ENCODE measurements at regions not wholly inside any gene's neighbourhood (a gene's known extent, or its start where the extent isn't known, plus 50 kb on each side); places are given as distances from the start of the nearest gene placed in this dataset.

- DNase-seq: no peak
Measured at GRCh38 chr3:139729300-139729699, 51.5 kb upstream of the NMNAT3 start.

- DNase-seq: no peak
Measured at GRCh38 chr3:139728414-139728813, 50.6 kb upstream of the NMNAT3 start.
